ENCODE measurements at regions not wholly inside any gene's neighbourhood (a gene's known extent, or its start where the extent isn't known, plus 50 kb on each side); places are given as distances from the start of the nearest gene placed in this dataset.
"Not testable (repeated sequence)": the region's sequence is repeated elsewhere in the genome, so short reads cannot be mapped to it uniquely, and the experiment has no call there.

DNA sequence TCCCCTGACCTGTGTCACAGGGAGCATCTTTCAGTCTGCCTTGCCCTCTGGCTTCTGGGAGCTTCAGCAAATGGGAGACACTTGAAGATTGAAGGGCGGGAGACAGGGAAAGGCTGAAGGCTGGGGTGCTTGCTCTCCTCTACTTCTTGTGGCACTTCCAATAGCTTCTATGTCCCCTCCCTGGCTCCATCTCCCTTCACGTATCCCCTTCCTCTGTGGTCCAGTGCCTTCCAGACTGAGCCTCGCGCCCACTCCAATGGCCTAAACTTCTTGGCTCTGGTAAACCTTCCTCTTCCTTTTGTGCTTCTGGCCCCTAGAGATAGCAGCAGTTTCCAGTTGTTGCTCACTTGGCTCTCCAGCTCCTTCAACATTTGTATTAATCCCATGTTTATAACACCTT is 69.8 kb upstream of the TOPAZ1 start:
- Histone ChIP-seq H3K27me3 (ENCODE audit: control insufficient read depth, insufficient read depth) (no peaks in the 10 kb centered on the region), H3K9me3 (ENCODE audit: control insufficient read depth, low read length) (no peaks in the 10 kb centered on the region), H3K4me1 (ENCODE audit: control insufficient read depth, insufficient read depth, low read length) (no peaks in the 10 kb centered on the region), H3K4me3 (ENCODE audit: low read length) (no peak overlapping the region), H3K27ac (ENCODE audit: low read length) (no peak overlapping the region)
- no peak for DNase-seq
- intact Hi-C loops (cut with DNase I): no loop called here
- no peak for ATAC-seq
- 93% methylated on average over 4 of the region's 4 CpGs for WGBS

DNA sequence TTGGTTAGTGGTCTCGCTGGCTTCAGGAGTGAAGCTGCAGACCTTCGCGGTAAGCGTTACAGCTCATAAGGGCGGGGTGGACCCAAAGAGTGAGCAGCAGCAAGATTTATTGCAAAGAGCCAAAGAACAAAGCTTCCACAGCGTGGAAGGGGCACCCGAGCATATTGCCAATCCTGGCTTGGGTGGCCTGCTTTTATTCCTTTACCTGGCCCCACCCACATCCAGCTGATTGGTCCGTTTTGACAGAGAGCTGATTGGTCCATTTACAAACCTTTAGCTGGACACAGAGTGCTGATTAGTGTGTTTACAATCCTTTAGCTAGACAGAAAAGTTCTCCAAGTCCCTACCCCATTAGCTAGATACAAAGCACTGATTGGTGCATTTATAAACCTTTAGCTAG is 69.0 kb upstream of the TOPAZ1 start:
- intact Hi-C loops (cut with DNase I); ATAC-seq; DNase-seq; H3K27ac ChIP-seq (ENCODE audit: low read length); H3K4me3 ChIP-seq (ENCODE audit: low read length); H3K27me3 ChIP-seq (ENCODE audit: control insufficient read depth, insufficient read depth); H3K9me3 ChIP-seq (ENCODE audit: control insufficient read depth, low read length); H3K4me1 ChIP-seq (ENCODE audit: control insufficient read depth, insufficient read depth, low read length): not testable (repeated sequence)
- WGBS: 91% methylated on average over 8 of the region's 8 CpGs

GRCh38 chr3:44173263-44173662 is 68.4 kb upstream of the TOPAZ1 start:
- ATAC-seq: no peak
- 92% methylated on average over 15 of the region's 15 CpGs for WGBS
- H3K27me3 ChIP-seq (ENCODE audit: control insufficient read depth, insufficient read depth): no peaks in the 10 kb centered on the region
- intact Hi-C loops (cut with DNase I): no loop called here
- H3K4me1 ChIP-seq (ENCODE audit: control insufficient read depth, insufficient read depth, low read length): no peaks in the 10 kb centered on the region
- no peak overlapping the region for H3K27ac ChIP-seq (ENCODE audit: low read length)
- DNase-seq: no peak
- no peaks in the 10 kb centered on the region for H3K9me3 ChIP-seq (ENCODE audit: control insufficient read depth, low read length)
- no peak overlapping the region for H3K4me3 ChIP-seq (ENCODE audit: low read length)

GRCh38 chr3:44175070-44175469 is 66.6 kb upstream of the TOPAZ1 start:
- Histone ChIP-seq H3K27me3 (ENCODE audit: control insufficient read depth, insufficient read depth) (no peaks in the 10 kb centered on the region), H3K9me3 (ENCODE audit: control insufficient read depth, low read length) (no peaks in the 10 kb centered on the region), H3K27ac (ENCODE audit: low read length) (no peak overlapping the region), H3K4me1 (ENCODE audit: control insufficient read depth, insufficient read depth, low read length) (no peaks in the 10 kb centered on the region), H3K4me3 (ENCODE audit: low read length) (no peak overlapping the region)
- DNase-seq (no peak), ATAC-seq (no peak)
- 56% methylated on average over 2 of the region's 2 CpGs for WGBS
- intact Hi-C loops (cut with DNase I): no loop called here

- 85% methylated on average over 4 of the region's 4 CpGs for WGBS
- no peak for DNase-seq
- Histone ChIP-seq H3K27ac (ENCODE audit: low read length) (no peak overlapping the region), H3K4me3 (ENCODE audit: low read length) (no peak overlapping the region), H3K4me1 (ENCODE audit: control insufficient read depth, insufficient read depth, low read length) (no peaks in the 10 kb centered on the region), H3K9me3 (ENCODE audit: control insufficient read depth, low read length) (no peaks in the 10 kb centered on the region), H3K27me3 (ENCODE audit: control insufficient read depth, insufficient read depth) (no peaks in the 10 kb centered on the region)
- ATAC-seq: no peak
- intact Hi-C loops (cut with DNase I): no loop called here
These were observed 62.4 kb upstream of the TOPAZ1 start for GRCh38 chr3:44179246-44179645.

DNA sequence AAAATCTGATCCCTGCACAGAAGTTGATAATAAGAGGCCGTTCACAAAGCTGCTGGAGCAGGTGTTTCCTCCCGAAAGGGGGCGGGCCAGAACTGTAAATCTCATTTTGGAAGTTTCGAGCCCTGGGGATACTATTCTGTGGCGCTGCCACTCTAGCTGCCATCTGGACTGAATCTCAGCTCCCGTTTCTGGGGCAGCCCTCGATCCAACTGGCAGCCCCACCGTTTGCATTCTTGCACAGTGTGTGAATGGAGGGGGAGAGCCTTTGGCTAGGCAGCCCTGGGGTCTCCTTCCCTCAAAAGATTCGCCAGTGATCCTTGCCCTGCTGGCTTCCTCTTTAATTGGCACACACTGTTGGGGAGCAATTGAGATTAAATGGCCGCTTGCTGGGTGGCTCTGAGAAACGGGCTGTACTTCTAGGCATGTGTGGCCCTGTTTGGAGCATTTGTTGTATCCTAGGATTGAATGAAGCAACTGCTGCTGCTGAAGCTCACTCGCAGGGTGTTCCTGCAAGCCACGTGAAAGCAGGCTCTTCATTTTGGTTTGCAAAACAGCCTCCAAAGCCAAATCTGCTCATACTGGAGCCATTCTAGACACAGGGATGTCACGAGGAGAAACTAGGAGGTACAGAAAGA is 57.2 kb upstream of the TOPAZ1 start:
- H3K27ac ChIP-seq (ENCODE audit: low read length): no peak overlapping the region
- no peaks in the 10 kb centered on the region for H3K4me1 ChIP-seq (ENCODE audit: control insufficient read depth, insufficient read depth, low read length)
- no peak overlapping the region for H3K4me3 ChIP-seq (ENCODE audit: low read length)
- DNase-seq: no peak
- 40% methylated on average over 14 of the region's 14 CpGs for WGBS
- H3K27me3 ChIP-seq (ENCODE audit: control insufficient read depth, insufficient read depth): no peaks in the 10 kb centered on the region
- H3K9me3 ChIP-seq (ENCODE audit: control insufficient read depth, low read length): no peaks in the 10 kb centered on the region
- intact Hi-C loops (cut with DNase I): no loop called here
- no peak for ATAC-seq

DNA sequence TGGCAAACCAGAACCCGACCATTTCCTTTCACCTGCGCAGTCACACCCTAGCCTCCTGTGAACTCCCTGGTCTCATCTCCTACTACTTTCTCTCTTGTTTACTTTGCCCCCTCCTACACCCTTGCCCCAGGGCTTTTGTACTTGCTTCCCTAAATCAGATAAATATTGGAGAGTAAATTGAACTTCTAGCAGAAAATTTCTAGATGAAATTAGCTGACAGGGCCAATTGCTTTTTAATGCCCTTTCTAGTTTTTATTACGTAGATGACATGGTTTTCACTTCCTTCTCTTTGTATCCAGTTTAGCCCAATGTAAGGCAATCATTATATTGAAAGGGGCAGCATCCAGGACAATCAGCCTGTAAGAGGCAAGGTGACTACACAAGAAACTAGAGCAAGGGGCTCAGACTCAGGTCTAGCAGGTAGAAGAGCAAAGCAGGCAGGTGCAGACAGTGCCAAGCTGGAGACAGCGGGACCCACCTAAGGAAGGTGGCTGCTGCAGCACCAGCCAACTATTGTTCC is 56.2 kb upstream of the TOPAZ1 start:
- Histone ChIP-seq H3K27ac (ENCODE audit: low read length) (no peak overlapping the region), H3K9me3 (ENCODE audit: control insufficient read depth, low read length) (no peaks in the 10 kb centered on the region), H3K4me3 (ENCODE audit: low read length) (no peak overlapping the region), H3K4me1 (ENCODE audit: control insufficient read depth, insufficient read depth, low read length) (no peaks in the 10 kb centered on the region), H3K27me3 (ENCODE audit: control insufficient read depth, insufficient read depth) (no peaks in the 10 kb centered on the region)
- ATAC-seq (no peak), DNase-seq (no peak)
- 89% methylated on average over 4 of the region's 4 CpGs for WGBS
- intact Hi-C loops (cut with DNase I): no loop called here

DNA sequence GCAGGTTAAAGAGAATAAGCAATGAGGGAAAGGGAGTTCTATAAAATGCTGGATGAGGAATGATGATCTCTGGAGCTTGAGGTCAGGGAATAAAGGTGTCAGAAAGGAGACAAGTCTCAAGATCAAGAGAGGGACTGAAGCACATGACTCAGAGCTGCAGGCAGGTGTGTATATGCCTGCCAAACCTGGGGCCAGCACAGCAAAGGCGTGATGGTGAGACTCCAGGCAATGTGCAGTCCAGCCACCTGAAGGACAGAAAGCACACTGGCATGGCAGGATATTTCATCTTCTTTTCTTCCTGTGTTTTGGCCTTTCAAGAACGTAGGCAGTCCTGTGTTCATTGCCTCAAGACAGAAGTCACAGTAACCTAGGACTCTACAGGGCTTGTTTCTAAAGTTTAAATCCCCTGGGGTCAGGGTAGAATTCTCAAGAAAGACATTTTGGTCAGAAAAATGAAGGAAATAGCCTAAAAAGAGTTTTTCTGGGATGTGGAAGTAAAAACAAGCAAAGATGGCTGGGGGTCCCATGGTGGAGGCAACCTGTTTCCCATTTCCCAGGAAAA is 55.5 kb upstream of the TOPAZ1 start:
- H3K9me3 ChIP-seq (ENCODE audit: control insufficient read depth, low read length): no peaks in the 10 kb centered on the region
- no peak for DNase-seq
- ATAC-seq: no peak
- whole genome bisulfite sequencing: 77% methylated on average over 2 of the region's 2 CpGs
- H3K27ac ChIP-seq (ENCODE audit: low read length): no peak overlapping the region
- no peaks in the 10 kb centered on the region for H3K4me1 ChIP-seq (ENCODE audit: control insufficient read depth, insufficient read depth, low read length)
- intact Hi-C loops (cut with DNase I): no loop called here
- no peak overlapping the region for H3K4me3 ChIP-seq (ENCODE audit: low read length)
- H3K27me3 ChIP-seq (ENCODE audit: control insufficient read depth, insufficient read depth): no peaks in the 10 kb centered on the region

DNA sequence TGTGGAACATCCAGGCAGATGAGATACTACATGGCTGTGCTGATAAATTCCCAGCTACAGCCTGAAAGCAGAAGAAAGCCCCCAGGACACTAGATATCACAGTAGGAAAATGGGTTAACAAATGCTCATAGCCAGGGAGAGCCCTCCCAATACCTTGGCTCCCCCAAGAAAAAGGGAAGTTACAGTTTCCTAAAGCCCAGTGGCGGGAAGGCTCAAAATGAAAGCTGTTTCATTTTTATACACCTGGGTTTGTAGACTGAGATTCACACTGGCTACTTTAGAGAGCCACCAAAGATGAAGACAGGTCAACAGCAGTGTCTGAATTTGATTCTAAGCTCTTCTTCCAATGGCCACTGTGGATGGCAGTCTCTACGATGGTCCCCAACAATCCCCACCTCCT is 55.0 kb upstream of the TOPAZ1 start:
- Histone ChIP-seq H3K4me3 (ENCODE audit: low read length) (no peak overlapping the region), H3K9me3 (ENCODE audit: control insufficient read depth, low read length) (no peaks in the 10 kb centered on the region), H3K27ac (ENCODE audit: low read length) (no peak overlapping the region), H3K4me1 (ENCODE audit: control insufficient read depth, insufficient read depth, low read length) (no peaks in the 10 kb centered on the region), H3K27me3 (ENCODE audit: control insufficient read depth, insufficient read depth) (no peaks in the 10 kb centered on the region)
- ATAC-seq (no peak), DNase-seq (no peak)
- intact Hi-C loops (cut with DNase I): no loop called here
- 37% methylated on average over 2 of the region's 2 CpGs for WGBS

Small RNAs in the stretch of these regions (microRNA-seq; reads per million reads assigned to microRNA genes)
- gene MIR138-1: 5.4 to 10.5 reads per million in 2 donors

All from right cardiac atrium (tissue), 5 donors.